Stimulated activated CD4-positive, alpha-beta T cell treated with anti-CD3 and anti-CD28 coated beads, TNF-alpha, amount 100 ng/mL, for 24 hours (primary cell): ENCODE measurements at regions not wholly inside any gene's neighbourhood (a gene's known extent, or its start where the extent isn't known, plus 50 kb on each side); places are given as distances from the start of the nearest gene placed in this dataset.
"Not testable (repeated sequence)": the region's sequence is repeated elsewhere in the genome, so short reads cannot be mapped to it uniquely, and the experiment has no call there.

Experiments used
- DNase-seq, 3 experiments: peaks; one replicate each; pipeline ENCODE4 v3.0.0-alpha.2; 2020; ENCODE audit warnings: low read depth in 3 of 3

- DNase-seq, result peak in 1 of 3 experiments; percentile 22
Observed at GRCh38 chr1:148049115-148049496, 103.0 kb downstream of the NBPF11 start.

GRCh38 chr1:148048423-148049114, 103.5 kb downstream of the NBPF11 start:
- peak in 1 of 3 experiments; percentile 43 for DNase-seq

DNA sequence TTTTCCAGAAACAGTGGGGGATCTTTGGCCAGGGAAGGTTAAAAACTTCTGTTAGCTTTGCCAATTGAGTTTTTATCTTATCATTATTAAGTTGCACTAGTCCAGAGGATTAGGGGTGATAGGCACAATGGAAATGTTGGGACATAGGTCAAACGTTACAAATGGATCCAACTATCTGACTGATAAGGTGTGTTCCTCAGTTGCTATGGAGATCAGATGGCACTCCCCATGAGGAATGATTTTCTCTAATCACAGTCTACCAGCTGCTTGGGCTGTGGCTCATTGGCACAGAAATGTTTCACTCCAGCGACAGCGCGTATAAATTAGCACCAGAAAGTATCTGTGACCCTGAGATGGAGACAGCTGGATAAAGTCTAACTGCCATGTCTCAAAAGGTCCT, 106.2 kb downstream of the NBPF11 start:
- DNase-seq, result not testable (repeated sequence)

DNA sequence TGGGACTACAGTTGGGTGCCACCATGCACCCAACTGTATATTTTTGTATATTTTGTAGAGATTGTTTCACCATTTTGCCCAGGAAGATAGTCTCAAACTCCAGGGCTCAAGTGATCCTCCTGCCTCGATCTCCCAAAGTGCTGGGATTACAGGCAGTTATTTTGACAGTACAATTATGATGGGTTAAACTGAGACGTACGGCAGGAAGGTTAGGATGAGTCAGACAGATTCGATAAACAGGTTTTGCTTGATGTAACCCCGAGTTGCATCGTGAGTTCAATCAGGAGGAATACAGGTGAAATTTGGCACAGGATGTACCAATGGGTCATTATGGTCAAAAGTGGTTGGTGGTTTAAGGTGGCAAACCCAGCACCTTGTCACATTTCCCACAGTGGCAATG, 107.6 kb downstream of the NBPF11 start:
- not testable (repeated sequence) for DNase-seq
